H1 (cell line): ENCODE measurements at regions not wholly inside any gene's neighbourhood (a gene's known extent, or its start where the extent isn't known, plus 50 kb on each side); places are given as distances from the start of the nearest gene placed in this dataset.

Experiments used
- CTCF ChIA-PET: fragments of 300-600 bp; sonication (Branson Sonifier 250); formaldehyde crosslinking; loops from one replicate; lab custom pipeline; 2021; ENCODE audit not compliant: partially characterized antibody; lab: Charles Lee
- POLR2A ChIA-PET: fragments of 300-600 bp; sonication (Branson Sonifier 250); formaldehyde crosslinking; loops from one replicate; lab custom pipeline; 2021; ENCODE audit warnings: inconsistent platforms; ENCODE audit not compliant: partially characterized antibody; lab: Charles Lee
- DNase-seq, 2 experiments: peaks; one replicate each; pipeline versions ENCODE4 v3.0.0 to v3.0.0-alpha.2; 2010 to 2022; ENCODE audit warnings: low spot score in 2 of 2, low read depth in 1 of 2, mixed read lengths in 1 of 2
- FAIRE-seq: peaks from 2 replicates; lab custom pipeline; 2011; peaks lifted over from hg19 to GRCh38; lab: Jason Lieb, UNC
- H2AFZ ChIP-seq: 2 replicates; pipeline ENCODE4 v1.8.1; 2012; ENCODE audit warnings: low read length, inconsistent platforms
- H2AK5ac ChIP-seq: 2 replicates; pipeline ENCODE4 v1.6.1; 2013; ENCODE audit warnings: low read depth, low read length
- H2BK120ac ChIP-seq: replicated peaks from 2 replicates; pipeline ENCODE3; 2013; ENCODE audit warnings: low read depth, low read length, inconsistent platforms
- H2BK12ac ChIP-seq: 2 replicates; pipeline ENCODE4 v1.6.1; 2013; ENCODE audit warnings: low read depth, low read length
- H2BK15ac ChIP-seq: 2 replicates; pipeline ENCODE4 v1.6.1; 2013; ENCODE audit warnings: low read length
- H2BK20ac ChIP-seq: 2 replicates; pipeline ENCODE4 v1.6.1; 2013; ENCODE audit warnings: low read length
- H2BK5ac ChIP-seq: 2 replicates; pipeline ENCODE4 v1.6.1; 2013; ENCODE audit warnings: low read depth, low read length
- H3K14ac ChIP-seq: 2 replicates; pipeline ENCODE4 v1.6.1; 2013; ENCODE audit warnings: inconsistent platforms; ENCODE audit not compliant: insufficient read length
- H3K18ac ChIP-seq: 2 replicates; pipeline ENCODE4 v1.6.1; 2013; ENCODE audit warnings: low read length; ENCODE audit errors: extremely low read depth
- H3K23ac ChIP-seq: 2 replicates; pipeline ENCODE4 v1.6.1; 2013; ENCODE audit warnings: inconsistent platforms; ENCODE audit not compliant: insufficient read length
- H3K23me2 ChIP-seq: 2 replicates; pipeline ENCODE4 v1.6.1; 2013; ENCODE audit warnings: low read depth, low read length
- H3K27ac ChIP-seq: 2 replicates; pipeline ENCODE4 v1.6.1; 2011; ENCODE audit warnings: low read depth, low read length, inconsistent platforms
- H3K27me3 ChIP-seq, 4 experiments: replicated peaks in 1 of 4; 1 replicate in 1 of 4; 2 replicates in 3 of 4; pipeline versions ENCODE4 v1.6.1 to v1.8.1; 2011 to 2013; ENCODE audit warnings: low read length in 3 of 4, mild to moderate bottlenecking in 3 of 4, inconsistent platforms in 2 of 4, mixed read lengths in 2 of 4, moderate library complexity in 1 of 4; ENCODE audit not compliant: control insufficient read depth in 3 of 4, insufficient read depth in 3 of 4; ENCODE audit errors: extremely low read depth in 1 of 4
- H3K36me3 ChIP-seq, 4 experiments: 2 replicates each; pipeline versions ENCODE4 v1.6.1 to v1.8.1; 2011 to 2013; ENCODE audit warnings: mild to moderate bottlenecking in 4 of 4, low read length in 3 of 4, moderate library complexity in 2 of 4, control low read depth in 1 of 4, inconsistent platforms in 1 of 4; ENCODE audit not compliant: insufficient read depth in 4 of 4, control insufficient read depth in 2 of 4
- H3K4ac ChIP-seq: replicated peaks from 2 replicates; pipeline ENCODE3; 2013; ENCODE audit warnings: low read length, low read depth, mixed read lengths, inconsistent platforms; ENCODE audit not compliant: insufficient read length
- H3K4me1 ChIP-seq, 4 experiments: replicated peaks in 1 of 4; 1 replicate in 1 of 4; 2 replicates in 3 of 4; pipeline versions ENCODE4 v1.6.1 to v1.8.1; 2011 to 2013; ENCODE audit warnings: low read length in 3 of 4, inconsistent platforms in 2 of 4, mixed read lengths in 1 of 4; ENCODE audit not compliant: insufficient read depth in 4 of 4, control insufficient read depth in 3 of 4
- H3K4me2 ChIP-seq, 2 experiments: 2 replicates each; pipeline versions ENCODE4 v1.6.1 to v1.8.1; 2011 to 2013; ENCODE audit warnings: low read depth in 2 of 2, low read length in 2 of 2, control low read depth in 1 of 2, inconsistent platforms in 1 of 2, mild to moderate bottlenecking in 1 of 2; ENCODE audit not compliant: insufficient read depth in 1 of 2
- H3K4me3 ChIP-seq, 4 experiments: fragments of 200-600, 300-600 bp in 1 of 4; sonication (generic), shearing (Covaris generic), sonication (Bioruptor Twin) in 1 of 4; 2 replicates each; pipeline versions ENCODE4 v1.5.1 to v1.8.1; 2011 to 2016; ENCODE audit warnings: low read length in 4 of 4, low read depth in 3 of 4, control low read depth in 2 of 4, inconsistent platforms in 2 of 4, mild to moderate bottlenecking in 2 of 4, mixed read lengths in 1 of 4, moderate library complexity in 1 of 4; ENCODE audit not compliant: insufficient read depth in 2 of 4; ENCODE audit errors: extremely low read depth in 1 of 4
- H3K56ac ChIP-seq: replicated peaks from 2 replicates; pipeline ENCODE3; 2013; ENCODE audit warnings: low read depth, mild to moderate bottlenecking, mixed read lengths, low read length, inconsistent platforms; ENCODE audit not compliant: insufficient read length
- H3K79me1 ChIP-seq: 2 replicates; pipeline ENCODE4 v1.6.1; 2013; ENCODE audit warnings: low read depth, low read length, control low read depth
- H3K79me2 ChIP-seq, 2 experiments: 2 replicates each; pipeline versions ENCODE4 v1.6.1 to v1.8.1; 2012 to 2013; ENCODE audit warnings: low read length in 2 of 2, mild to moderate bottlenecking in 2 of 2, inconsistent platforms in 1 of 2; ENCODE audit not compliant: insufficient read depth in 2 of 2, control insufficient read depth in 1 of 2
- H3K9ac ChIP-seq, 4 experiments: replicated peaks in 1 of 4; 1 replicate in 1 of 4; 2 replicates in 3 of 4; pipeline versions ENCODE4 v1.6.1 to v1.8.1; 2011 to 2013; ENCODE audit warnings: low read depth in 3 of 4, low read length in 3 of 4, control low read depth in 2 of 4, mild to moderate bottlenecking in 2 of 4, moderate library complexity in 2 of 4, inconsistent platforms in 1 of 4; ENCODE audit errors: extremely low read depth in 1 of 4
- H3K9me3 ChIP-seq, 2 experiments: 2 replicates each; pipeline versions ENCODE4 v1.6.1 to v1.8.1; 2012 to 2013; ENCODE audit warnings: mild to moderate bottlenecking in 2 of 2, moderate library complexity in 2 of 2, control low read depth in 1 of 2, inconsistent platforms in 1 of 2, low read depth in 1 of 2, low read length in 1 of 2, mixed read lengths in 1 of 2; ENCODE audit not compliant: insufficient read depth in 2 of 2
- H4K20me1 ChIP-seq, 2 experiments: replicated peaks in 1 of 2; 2 replicates each; pipeline versions ENCODE3 to v1.8.1; 2011 to 2013; ENCODE audit warnings: inconsistent platforms in 2 of 2, low read length in 2 of 2, mild to moderate bottlenecking in 1 of 2; ENCODE audit not compliant: insufficient read depth in 2 of 2, control insufficient read depth in 1 of 2
- H4K5ac ChIP-seq: 2 replicates; pipeline ENCODE4 v1.6.1; 2013; ENCODE audit warnings: low read length, low read depth, mixed read lengths, inconsistent platforms; ENCODE audit not compliant: insufficient read length
- H4K8ac ChIP-seq: 2 replicates; pipeline ENCODE4 v1.8.0; 2013; ENCODE audit warnings: mild to moderate bottlenecking, moderate library complexity, low read length, inconsistent platforms; ENCODE audit not compliant: insufficient read depth; ENCODE audit errors: extremely low read depth
- H4K91ac ChIP-seq: replicated peaks from 2 replicates; pipeline ENCODE3; 2013; ENCODE audit warnings: low read length, mixed read lengths, inconsistent platforms; ENCODE audit not compliant: insufficient read length
- ATF3 ChIP-seq: IDR thresholded peaks from 2 replicates; pipeline ENCODE4 v1.6.1; 2011; ENCODE audit warnings: low read depth, mild to moderate bottlenecking, low read length; ENCODE audit not compliant: insufficient read depth
- EGR1 ChIP-seq: IDR thresholded peaks from 2 replicates; pipeline ENCODE4 v1.6.1; 2011; ENCODE audit warnings: low read depth, low read length, borderline replicate concordance
- WGBS, 2 experiments: shearing (Covaris generic) in 1 of 2; methylation state at CpG; one replicate each; pipeline versions ENCODE4 v1.1.6 to v1.1.7; 2013 to 2015; ENCODE audit warnings: low lambda C conversion rate in 2 of 2, mixed read lengths in 2 of 2, inconsistent platforms in 1 of 2, low coverage in 1 of 2, missing lambda C conversion rate in 1 of 2; ENCODE audit not compliant: insufficient replicate concordance in 2 of 2, insufficient coverage in 1 of 2, insufficient read length in 1 of 2; ENCODE audit errors: extremely low coverage in 1 of 2, missing lambda C conversion rate in 1 of 2; 5-methylcytosine and 5-hydroxymethylcytosine counted together

GRCh38 chr18:79587226-79587741 lies 92.3 kb upstream of the CTDP1 start:
- Histone ChIP-seq H2BK12ac (no peak overlapping the region), H3K4me1 (peaks cover 0 to 15% (median 8%) of the 10 kb centered on the region in 4 experiments; a peak in 6 of 7 replicates), H2BK120ac (no peak overlapping the region), H4K5ac (no peak overlapping the region), H2BK5ac (no peak overlapping the region), H3K18ac (no peak overlapping the region), H2BK20ac (no peak overlapping the region), H3K9ac (no peak overlapping the region), H3K79me2 (no peaks in the 10 kb centered on the region), H3K56ac (no peak overlapping the region), H4K20me1 (peaks cover 0 to 3% of the 10 kb centered on the region in 2 experiments), H2AFZ (no peak overlapping the region), H3K23ac (no peak overlapping the region), H3K23me2 (no peaks in the 10 kb centered on the region; the same call in 1 of the 2 replicates), H4K8ac (no peak overlapping the region; the same call in 1 of the 2 replicates), H3K9me3 (peaks cover 2 to 6% of the 10 kb centered on the region in 2 experiments; a peak in 2 of 4 replicates), H3K27ac (no peak overlapping the region), H2AK5ac (no peak overlapping the region), H3K36me3 (no peaks in the 10 kb centered on the region), H4K91ac (no peak overlapping the region), H3K79me1 (no peaks in the 10 kb centered on the region), H3K4me3 (no peak overlapping the region), H3K14ac (no peak overlapping the region), H3K4me2 (no peak overlapping the region), H2BK15ac (no peak overlapping the region), H3K4ac (no peak overlapping the region), H3K27me3 (peaks cover 0 to 7% (median 0%) of the 10 kb centered on the region in 4 experiments; a peak in 1 of 7 replicates)
- no peak for FAIRE-seq
- no peak for DNase-seq
- ChIA-PET POLR2A (no interaction called here), CTCF (interaction anchor here (0.9 to 1.0 kb wide), 3 partner anchors 13 to 58 kb away, joined by 3 read pairs; no protein-coding TSS in a partner anchor)
- WGBS, 2 experiments, result 91% methylated on average over 14 of the region's 16 CpGs; no CpG with 5 or more reads in 1 of the 2 experiments
- TF ChIP-seq EGR1 (no peak), ATF3 (no peak)
